Panc1 (cell line): ENCODE measurements at regions not wholly inside any gene's neighbourhood (a gene's known extent, or its start where the extent isn't known, plus 50 kb on each side); places are given as distances from the start of the nearest gene placed in this dataset.

ENCODE experiments used
- ATAC-seq: fragments of 200-7000 bp; cut with Tn5 transposase; 2 replicates; pipeline ENCODE4 v1.9.1; 2020; ENCODE audit warnings: mild to moderate bottlenecking, moderate library complexity
- BruUV-seq: library from RNA; stranded (reverse); fragments of 400-500 nt; replicated peaks from 2 replicates; lab custom pipeline; 2021; lab: Mats Ljungman, UMichigan
- CTCF ChIA-PET: fragments of 300-600 bp; sonication (Branson Sonifier 250); formaldehyde crosslinking; loops from one replicate; lab custom pipeline; 2022; ENCODE audit warnings: antibody characterized with exemption; lab: Charles Lee
- POLR2A ChIA-PET: fragments of 300-600 bp; sonication (Branson Sonifier 250); formaldehyde crosslinking; loops from one replicate; lab custom pipeline; 2022; ENCODE audit warnings: antibody characterized with exemption; lab: Charles Lee
- DNase-seq: peaks from one replicate; pipeline ENCODE4 v3.0.0-alpha.2; 2010; ENCODE audit warnings: low read depth, low spot score
- H3K27ac ChIP-seq: 2 replicates; pipeline ENCODE4 v1.5.1; 2011; ENCODE audit warnings: mild to moderate bottlenecking, low read length, inconsistent platforms
- H3K27me3 ChIP-seq: fragments of 200-500 bp; sonication (Bioruptor generic); 2 replicates; pipeline ENCODE4 v1.6.0; 2014; ENCODE audit warnings: low read length, inconsistent platforms; ENCODE audit not compliant: control insufficient read depth, insufficient read depth
- H3K36me3 ChIP-seq: fragments of 200-500 bp; sonication (Bioruptor generic); 2 replicates; pipeline ENCODE4 v1.5.1; 2014; ENCODE audit warnings: inconsistent platforms, mild to moderate bottlenecking, low read length, moderate library complexity; ENCODE audit not compliant: control insufficient read depth, insufficient read depth
- H3K4me1 ChIP-seq: 2 replicates; pipeline ENCODE4 v1.5.1; 2011; ENCODE audit warnings: inconsistent platforms, mild to moderate bottlenecking, low read length, moderate library complexity; ENCODE audit not compliant: control insufficient read depth, insufficient read depth
- H3K4me3 ChIP-seq, 2 experiments: 2 replicates each; pipeline ENCODE4 v1.5.1; 2011 to 2012; ENCODE audit warnings: low read depth in 2 of 2, low read length in 2 of 2, mild to moderate bottlenecking in 2 of 2, inconsistent platforms in 1 of 2, moderate library complexity in 1 of 2
- H3K9me3 ChIP-seq: fragments of 200-500 bp; sonication (Bioruptor generic); 2 replicates; pipeline ENCODE4 v1.5.1; 2014; ENCODE audit warnings: low read depth, mild to moderate bottlenecking, inconsistent platforms, low read length, moderate library complexity; ENCODE audit not compliant: control insufficient read depth, insufficient read depth
- POLR2AphosphoS5 ChIP-seq: IDR thresholded peaks from 2 replicates; pipeline ENCODE4 v1.6.1; 2012; ENCODE audit warnings: mild to moderate bottlenecking, low read depth, low read length, moderate library complexity
- REST ChIP-seq, 2 experiments: IDR thresholded peaks; 2 replicates each; pipeline ENCODE4 v1.6.1; 2011 to 2012; ENCODE audit warnings: low read depth in 2 of 2, control low read depth in 1 of 2, low read length in 1 of 2, mild to moderate bottlenecking in 1 of 2, moderate library complexity in 1 of 2; ENCODE audit not compliant: insufficient read depth in 1 of 2
- SIN3A ChIP-seq: IDR thresholded peaks from 2 replicates; pipeline ENCODE4 v1.6.1; 2012; ENCODE audit warnings: low read depth, mild to moderate bottlenecking, low read length, moderate library complexity, borderline replicate concordance; ENCODE audit not compliant: insufficient read depth
- TCF7L2 ChIP-seq: IDR thresholded peaks from 2 replicates; pipeline ENCODE4 v1.6.1; 2011; ENCODE audit warnings: mild to moderate bottlenecking, low read depth, low read length, inconsistent platforms
- in situ Hi-C: cut with HindIII; loops from 2 replicates; pipeline ENCODE4 v1.10.0; 2016; ENCODE audit warnings: low sequenced_read_pairs, low pct_unique_long_range_greater_than_20kb
- intact Hi-C: fragments of 100-400 bp; cut with micrococcal nuclease; formaldehyde crosslinking; loops from one replicate; pipeline ENCODE4 v1.10.0; 2022; ENCODE audit not compliant: unreplicated experiment
- TF ChIP-seq, protein P1 (sequence below): fragments of 450-650 bp; IDR thresholded peaks from 2 replicates; pipeline ENCODE4 v1.5.1; 2017; ENCODE audit warnings: mild to moderate bottlenecking

DNA sequence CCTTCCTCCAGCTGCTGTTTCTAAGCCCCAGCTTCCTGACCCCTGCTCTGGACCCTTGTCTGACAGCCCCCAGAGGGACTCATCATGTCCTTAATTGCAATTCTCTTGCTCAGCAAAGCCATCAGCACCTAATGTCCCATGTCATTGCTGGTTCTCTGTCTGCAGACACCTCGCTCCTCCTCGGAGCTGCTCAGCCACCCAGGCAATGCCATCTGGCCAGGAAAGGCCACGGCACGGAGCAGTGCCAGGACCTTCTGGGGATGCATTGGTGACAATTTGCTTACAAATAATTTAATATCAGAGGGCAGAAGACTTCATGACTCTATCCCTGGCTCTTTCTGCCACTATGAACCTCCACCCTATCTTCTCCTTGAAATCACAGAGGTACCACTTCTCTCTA is 107.0 kb upstream of the THY1 start:
- Histone ChIP-seq H3K9me3 (no peaks in the 10 kb centered on the region), H3K36me3 (no peaks in the 10 kb centered on the region), H3K27ac (no peak overlapping the region), H3K4me3 (no peak overlapping the region), H3K27me3 (peaks cover 2% of the 10 kb centered on the region; the same call in 1 of the 2 replicates), H3K4me1 (no peaks in the 10 kb centered on the region)
- TF ChIP-seq, protein P1, sequence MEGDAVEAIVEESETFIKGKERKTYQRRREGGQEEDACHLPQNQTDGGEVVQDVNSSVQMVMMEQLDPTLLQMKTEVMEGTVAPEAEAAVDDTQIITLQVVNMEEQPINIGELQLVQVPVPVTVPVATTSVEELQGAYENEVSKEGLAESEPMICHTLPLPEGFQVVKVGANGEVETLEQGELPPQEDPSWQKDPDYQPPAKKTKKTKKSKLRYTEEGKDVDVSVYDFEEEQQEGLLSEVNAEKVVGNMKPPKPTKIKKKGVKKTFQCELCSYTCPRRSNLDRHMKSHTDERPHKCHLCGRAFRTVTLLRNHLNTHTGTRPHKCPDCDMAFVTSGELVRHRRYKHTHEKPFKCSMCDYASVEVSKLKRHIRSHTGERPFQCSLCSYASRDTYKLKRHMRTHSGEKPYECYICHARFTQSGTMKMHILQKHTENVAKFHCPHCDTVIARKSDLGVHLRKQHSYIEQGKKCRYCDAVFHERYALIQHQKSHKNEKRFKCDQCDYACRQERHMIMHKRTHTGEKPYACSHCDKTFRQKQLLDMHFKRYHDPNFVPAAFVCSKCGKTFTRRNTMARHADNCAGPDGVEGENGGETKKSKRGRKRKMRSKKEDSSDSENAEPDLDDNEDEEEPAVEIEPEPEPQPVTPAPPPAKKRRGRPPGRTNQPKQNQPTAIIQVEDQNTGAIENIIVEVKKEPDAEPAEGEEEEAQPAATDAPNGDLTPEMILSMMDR, result no peak
- TF ChIP-seq SIN3A, result no peak
- TF ChIP-seq TCF7L2, result no peak
- TF ChIP-seq REST (IDR thresholded peaks at IDR 0.05; ENCODE audit: insufficient read depth in 1 of 2, low read depth in 2 of 2, low read length in 1 of 2), result no peak
- no peak for TF ChIP-seq POLR2AphosphoS5
- DNase-seq, result no peak
- ChIA-PET CTCF (no interaction called here), POLR2A (no interaction called here)
- no peak for ATAC-seq
- no TSS peak for BruUV-seq
- in situ Hi-C loops (no loop called here), intact Hi-C loops (no loop called here)

GRCh38 chr11:119529063-119529845 is 106.3 kb upstream of the THY1 start:
- no peak overlapping the region for H3K4me3 ChIP-seq

More at GRCh38 chr11:119529063-119529845, 106.3 kb upstream of the THY1 start:
- TF ChIP-seq SIN3A, result no peak
- TF ChIP-seq TCF7L2, result no peak
- TF ChIP-seq REST (IDR thresholded peaks at IDR 0.05; ENCODE audit: insufficient read depth in 1 of 2, low read depth in 2 of 2, low read length in 1 of 2), result no peak
- no peak for TF ChIP-seq POLR2AphosphoS5
- TF ChIP-seq, protein P1, result no peak
- no peak overlapping the region for H3K27ac ChIP-seq
- H3K36me3 ChIP-seq, result no peaks in the 10 kb centered on the region
- intact Hi-C loops (no loop called here), in situ Hi-C loops (no loop called here)
- ChIA-PET POLR2A (no interaction called here), CTCF (no interaction called here)
- peaks cover 2% of the 10 kb centered on the region; the same call in 1 of the 2 replicates for H3K27me3 ChIP-seq
- ATAC-seq (no peak), DNase-seq (no peak)
- H3K4me1 ChIP-seq, result no peaks in the 10 kb centered on the region
- no TSS peak for BruUV-seq
- H3K9me3 ChIP-seq, result no peaks in the 10 kb centered on the region
